ENCODE measurements at regions not wholly inside any gene's neighbourhood (a gene's known extent, or its start where the extent isn't known, plus 50 kb on each side); places are given as distances from the start of the nearest gene placed in this dataset.

DNA sequence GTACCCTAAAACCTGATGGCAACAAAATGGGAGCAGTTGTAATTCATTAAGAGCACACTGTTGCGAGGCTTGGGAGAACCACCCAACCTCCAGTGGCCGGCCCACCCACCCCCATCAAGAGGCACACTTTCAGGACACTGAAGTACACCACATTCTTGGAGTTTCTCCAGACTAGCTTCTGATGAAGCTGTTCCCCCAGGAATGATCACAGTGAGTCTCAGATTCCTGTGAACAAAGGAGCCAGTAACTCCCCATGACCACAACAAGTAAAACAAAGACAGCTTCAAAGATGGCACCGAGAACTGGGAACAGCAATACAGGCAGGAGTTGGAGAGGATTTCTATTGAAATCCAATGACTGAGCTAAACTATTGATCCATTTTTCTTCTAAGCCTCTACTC is 126.0 kb downstream of the ST8SIA2 start:
- Histone ChIP-seq H3K27me3 (no peaks in the 10 kb centered on the region), H3K4me1 (peaks cover 0 to 7% (median 3%) of the 10 kb centered on the region in 9 donors), H3K27ac (no peak overlapping the region), H3K4me3 (no peak overlapping the region), H3K9me3 (no peaks in the 10 kb centered on the region), H3K36me3 (no peaks in the 10 kb centered on the region)
- WGBS, 2 donors: 92 to 98% methylated on average over 3 of the region's 3 CpGs
- intact Hi-C loops (cut with DNase I): loop anchor here in 7 of 10 donors (2.0 to 10.0 kb wide), 8 partner anchors 75 to 198 kb away; no protein-coding TSS in a partner anchor
- DNase-seq (no peak), ATAC-seq (no peak)
- TF ChIP-seq, protein P1, sequence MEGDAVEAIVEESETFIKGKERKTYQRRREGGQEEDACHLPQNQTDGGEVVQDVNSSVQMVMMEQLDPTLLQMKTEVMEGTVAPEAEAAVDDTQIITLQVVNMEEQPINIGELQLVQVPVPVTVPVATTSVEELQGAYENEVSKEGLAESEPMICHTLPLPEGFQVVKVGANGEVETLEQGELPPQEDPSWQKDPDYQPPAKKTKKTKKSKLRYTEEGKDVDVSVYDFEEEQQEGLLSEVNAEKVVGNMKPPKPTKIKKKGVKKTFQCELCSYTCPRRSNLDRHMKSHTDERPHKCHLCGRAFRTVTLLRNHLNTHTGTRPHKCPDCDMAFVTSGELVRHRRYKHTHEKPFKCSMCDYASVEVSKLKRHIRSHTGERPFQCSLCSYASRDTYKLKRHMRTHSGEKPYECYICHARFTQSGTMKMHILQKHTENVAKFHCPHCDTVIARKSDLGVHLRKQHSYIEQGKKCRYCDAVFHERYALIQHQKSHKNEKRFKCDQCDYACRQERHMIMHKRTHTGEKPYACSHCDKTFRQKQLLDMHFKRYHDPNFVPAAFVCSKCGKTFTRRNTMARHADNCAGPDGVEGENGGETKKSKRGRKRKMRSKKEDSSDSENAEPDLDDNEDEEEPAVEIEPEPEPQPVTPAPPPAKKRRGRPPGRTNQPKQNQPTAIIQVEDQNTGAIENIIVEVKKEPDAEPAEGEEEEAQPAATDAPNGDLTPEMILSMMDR (IDR thresholded peaks at IDR 0.05): no peak
